ENCODE measurements at regions not wholly inside any gene's neighbourhood (a gene's known extent, or its start where the extent isn't known, plus 50 kb on each side); places are given as distances from the start of the nearest gene placed in this dataset.
"Not testable (repeated sequence)": the region's sequence is repeated elsewhere in the genome, so short reads cannot be mapped to it uniquely, and the experiment has no call there.

DNA sequence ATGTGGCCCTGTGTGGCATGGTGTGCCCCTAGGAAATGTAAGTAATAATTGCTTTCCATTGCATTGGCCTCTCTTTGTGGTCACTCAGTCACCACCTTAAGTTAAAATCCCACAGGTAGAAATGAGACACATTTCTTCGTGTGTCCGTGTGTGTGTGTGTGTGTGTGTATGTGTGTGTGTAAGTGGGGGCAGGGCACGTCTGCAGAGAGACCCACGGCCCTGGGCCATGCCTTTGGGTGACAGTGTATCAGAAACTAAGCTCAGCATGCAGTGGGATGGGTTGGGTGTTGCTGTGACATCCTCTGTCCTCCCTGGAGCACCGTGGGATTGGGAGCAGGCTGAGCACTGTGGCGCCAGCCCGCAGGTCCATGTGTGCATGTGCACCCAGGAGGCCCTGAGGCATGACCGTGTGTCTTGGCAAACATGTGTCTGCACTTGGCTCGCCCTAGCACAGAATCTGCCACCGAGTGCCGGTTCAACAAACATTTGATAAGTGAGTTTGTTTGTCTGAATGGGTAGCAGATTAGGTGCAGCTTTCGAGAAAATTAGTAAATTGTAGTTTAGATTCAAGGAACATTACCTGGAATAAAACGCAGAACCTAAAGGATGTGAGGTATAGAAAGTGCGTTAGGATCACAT lies 91.8 kb downstream of the WTIP start:
- TF ChIP-seq ZFP37 (tag by site-specific recombination; IDR thresholded peaks at IDR 0.05) (no peak), ZNF664 (tag by site-specific recombination; IDR thresholded peaks at IDR 0.05) (no peak), ZNF624 (tag by site-specific recombination; IDR thresholded peaks at IDR 0.05) (no peak), ZNF239 (tag by site-specific recombination; IDR thresholded peaks at IDR 0.05) (no peak)
- TF ChIP-seq, protein P1, sequence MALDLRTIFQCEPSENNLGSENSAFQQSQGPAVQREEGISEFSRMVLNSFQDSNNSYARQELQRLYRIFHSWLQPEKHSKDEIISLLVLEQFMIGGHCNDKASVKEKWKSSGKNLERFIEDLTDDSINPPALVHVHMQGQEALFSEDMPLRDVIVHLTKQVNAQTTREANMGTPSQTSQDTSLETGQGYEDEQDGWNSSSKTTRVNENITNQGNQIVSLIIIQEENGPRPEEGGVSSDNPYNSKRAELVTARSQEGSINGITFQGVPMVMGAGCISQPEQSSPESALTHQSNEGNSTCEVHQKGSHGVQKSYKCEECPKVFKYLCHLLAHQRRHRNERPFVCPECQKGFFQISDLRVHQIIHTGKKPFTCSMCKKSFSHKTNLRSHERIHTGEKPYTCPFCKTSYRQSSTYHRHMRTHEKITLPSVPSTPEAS (tag by site-specific recombination; IDR thresholded peaks at IDR 0.05) = peak; percentile 63
- no peak overlapping the region for H3K27ac ChIP-seq (ENCODE audit: extremely low read depth, low read depth, low read length)
- ChIA-PET POLR2A (no interaction called here), CTCF (no interaction called here)
- no peak overlapping the region for H3K4me3 ChIP-seq (ENCODE audit: low read depth, low read length)
- no peaks in the 10 kb centered on the region for H3K9me3 ChIP-seq (ENCODE audit: control insufficient read depth, insufficient read depth, low read depth, low read length)
- no peaks in the 10 kb centered on the region for H3K4me1 ChIP-seq (ENCODE audit: control insufficient read depth, insufficient read depth, low read length)
- no peaks in the 10 kb centered on the region for H3K36me3 ChIP-seq (ENCODE audit: control insufficient read depth in 2 of 2, insufficient read depth in 1 of 2, low read length in 2 of 2)

DNA sequence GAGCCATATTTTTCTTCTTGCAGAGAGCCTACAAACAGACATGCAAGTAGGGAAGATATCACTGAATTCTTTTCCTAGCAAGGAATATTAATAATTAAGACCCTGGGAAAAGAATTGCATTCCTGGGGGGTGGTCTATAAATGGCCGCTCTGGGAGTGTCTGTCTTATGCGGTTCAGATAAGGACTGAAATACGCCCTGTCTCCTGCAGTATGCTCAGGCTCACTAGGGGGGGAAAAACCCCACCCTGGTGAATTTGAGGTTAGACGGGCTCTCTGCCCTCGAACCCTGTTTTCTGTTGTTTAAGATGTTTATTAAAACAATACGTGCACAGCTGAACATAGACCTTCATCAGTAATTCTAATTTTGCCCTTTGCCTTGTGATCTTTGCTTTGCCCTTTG lies 88.6 kb downstream of the WTIP start:
- POLR2A ChIA-PET; H3K27ac ChIP-seq (ENCODE audit: extremely low read depth, low read depth, low read length); H3K36me3 ChIP-seq (ENCODE audit: control insufficient read depth in 2 of 2, insufficient read depth in 1 of 2, low read length in 2 of 2); H3K9me3 ChIP-seq (ENCODE audit: control insufficient read depth, insufficient read depth, low read depth, low read length); H3K4me3 ChIP-seq (ENCODE audit: low read depth, low read length); H3K4me1 ChIP-seq (ENCODE audit: control insufficient read depth, insufficient read depth, low read length): not testable (repeated sequence)
- peak; percentile 98 for TF ChIP-seq ZNF626 (tag by site-specific recombination; IDR thresholded peaks at IDR 0.05)
- peak; percentile 17; the same call in 1 of the 2 replicates for TF ChIP-seq KLF8 (tag by site-specific recombination; IDR thresholded peaks at IDR 0.05)
- TF ChIP-seq ZNF510 (tag by site-specific recombination; IDR thresholded peaks at IDR 0.05; ENCODE audit: insufficient replicate concordance) = peak; percentile 24
- TF ChIP-seq, protein P2, sequence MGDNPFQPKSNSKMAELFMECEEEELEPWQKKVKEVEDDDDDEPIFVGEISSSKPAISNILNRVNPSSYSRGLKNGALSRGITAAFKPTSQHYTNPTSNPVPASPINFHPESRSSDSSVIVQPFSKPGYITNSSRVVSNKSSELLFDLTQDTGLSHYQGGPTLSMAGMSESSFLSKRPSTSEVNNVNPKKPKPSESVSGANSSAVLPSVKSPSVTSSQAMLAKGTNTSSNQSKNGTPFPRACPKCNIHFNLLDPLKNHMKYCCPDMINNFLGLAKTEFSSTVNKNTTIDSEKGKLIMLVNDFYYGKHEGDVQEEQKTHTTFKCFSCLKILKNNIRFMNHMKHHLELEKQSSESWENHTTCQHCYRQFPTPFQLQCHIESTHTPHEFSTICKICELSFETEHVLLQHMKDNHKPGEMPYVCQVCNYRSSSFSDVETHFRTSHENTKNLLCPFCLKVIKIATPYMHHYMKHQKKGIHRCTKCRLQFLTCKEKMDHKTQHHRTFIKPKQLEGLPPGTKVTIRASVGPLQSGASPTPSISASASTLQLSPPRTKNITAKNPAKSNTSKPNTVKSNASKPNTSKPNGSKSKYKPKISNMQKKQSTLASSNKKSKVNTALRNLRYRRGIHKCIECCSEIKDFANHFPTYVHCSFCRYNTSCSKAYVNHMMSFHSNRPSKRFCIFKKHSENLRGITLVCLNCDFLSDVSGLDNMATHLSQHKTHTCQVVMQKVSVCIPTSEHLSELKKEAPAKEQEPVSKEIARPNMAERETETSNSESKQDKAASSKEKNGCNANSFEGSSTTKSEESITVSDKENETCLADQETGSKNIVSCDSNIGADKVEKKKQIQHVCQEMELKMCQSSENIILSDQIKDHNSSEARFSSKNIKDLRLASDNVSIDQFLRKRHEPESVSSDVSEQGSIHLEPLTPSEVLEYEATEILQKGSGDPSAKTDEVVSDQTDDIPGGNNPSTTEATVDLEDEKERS (tag by site-specific recombination; IDR thresholded peaks at IDR 0.05) = peak; percentile 77; the same call in 1 of the 2 replicates
- peak; percentile 88 for TF ChIP-seq SETDB1 (IDR thresholded peaks at IDR 0.05; ENCODE audit: insufficient read length, low read length)
- TF ChIP-seq, protein P3, sequence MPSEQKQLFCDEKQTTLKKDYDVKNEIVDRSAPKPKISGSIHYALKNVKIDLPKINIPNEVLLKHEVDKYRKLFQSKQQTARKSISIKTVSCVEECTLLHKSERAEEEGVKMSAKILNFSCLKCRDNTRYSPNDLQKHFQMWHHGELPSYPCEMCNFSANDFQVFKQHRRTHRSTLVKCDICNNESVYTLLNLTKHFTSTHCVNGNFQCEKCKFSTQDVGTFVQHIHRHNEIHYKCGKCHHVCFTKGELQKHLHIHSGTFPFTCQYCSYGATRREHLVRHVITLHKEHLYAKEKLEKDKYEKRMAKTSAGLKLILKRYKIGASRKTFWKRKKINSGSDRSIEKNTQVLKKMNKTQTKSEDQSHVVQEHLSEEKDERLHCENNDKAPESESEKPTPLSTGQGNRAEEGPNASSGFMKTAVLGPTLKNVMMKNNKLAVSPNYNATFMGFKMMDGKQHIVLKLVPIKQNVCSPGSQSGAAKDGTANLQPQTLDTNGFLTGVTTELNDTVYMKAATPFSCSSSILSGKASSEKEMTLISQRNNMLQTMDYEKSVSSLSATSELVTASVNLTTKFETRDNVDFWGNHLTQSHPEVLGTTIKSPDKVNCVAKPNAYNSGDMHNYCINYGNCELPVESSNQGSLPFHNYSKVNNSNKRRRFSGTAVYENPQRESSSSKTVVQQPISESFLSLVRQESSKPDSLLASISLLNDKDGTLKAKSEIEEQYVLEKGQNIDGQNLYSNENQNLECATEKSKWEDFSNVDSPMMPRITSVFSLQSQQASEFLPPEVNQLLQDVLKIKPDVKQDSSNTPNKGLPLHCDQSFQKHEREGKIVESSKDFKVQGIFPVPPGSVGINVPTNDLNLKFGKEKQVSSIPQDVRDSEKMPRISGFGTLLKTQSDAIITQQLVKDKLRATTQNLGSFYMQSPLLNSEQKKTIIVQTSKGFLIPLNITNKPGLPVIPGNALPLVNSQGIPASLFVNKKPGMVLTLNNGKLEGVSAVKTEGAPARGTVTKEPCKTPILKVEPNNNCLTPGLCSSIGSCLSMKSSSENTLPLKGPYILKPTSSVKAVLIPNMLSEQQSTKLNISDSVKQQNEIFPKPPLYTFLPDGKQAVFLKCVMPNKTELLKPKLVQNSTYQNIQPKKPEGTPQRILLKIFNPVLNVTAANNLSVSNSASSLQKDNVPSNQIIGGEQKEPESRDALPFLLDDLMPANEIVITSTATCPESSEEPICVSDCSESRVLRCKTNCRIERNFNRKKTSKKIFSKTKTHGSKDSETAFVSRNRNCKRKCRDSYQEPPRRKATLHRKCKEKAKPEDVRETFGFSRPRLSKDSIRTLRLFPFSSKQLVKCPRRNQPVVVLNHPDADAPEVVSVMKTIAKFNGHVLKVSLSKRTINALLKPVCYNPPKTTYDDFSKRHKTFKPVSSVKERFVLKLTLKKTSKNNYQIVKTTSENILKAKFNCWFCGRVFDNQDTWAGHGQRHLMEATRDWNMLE (tag by site-specific recombination; conservative IDR thresholded peaks at IDR 0.05; ENCODE audit: low read depth) = 0 out of 2 replicates have a peak, but pooled peaks have one; percentile 26
- CTCF ChIA-PET = interaction anchor here (0.6 to 0.7 kb wide), 2 partner anchors 14 to 37 kb away, joined by 3 read pairs; no protein-coding TSS in a partner anchor

DNA sequence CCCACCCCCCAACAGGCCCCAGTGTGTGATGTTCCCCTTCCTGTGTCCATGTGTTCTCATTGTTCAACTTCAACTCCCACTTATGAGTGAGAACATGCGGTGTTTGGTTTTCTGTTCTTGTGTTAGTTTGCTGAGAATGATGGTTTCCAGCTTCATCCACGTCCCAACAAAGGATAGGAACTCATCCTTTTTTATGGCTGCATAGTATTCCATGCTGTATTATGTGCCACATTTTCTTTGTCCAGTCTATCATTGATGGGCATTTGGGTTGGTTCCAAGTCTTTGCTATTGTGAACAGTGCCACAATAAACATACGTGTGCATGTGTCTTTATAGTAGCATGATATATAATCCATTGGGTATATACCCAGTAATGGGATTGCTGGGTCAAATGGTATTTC lies 80.8 kb downstream of the WTIP start:
- TF ChIP-seq, protein P2 (tag by site-specific recombination; IDR thresholded peaks at IDR 0.05) = peak; percentile 86
- TF ChIP-seq, protein P4, sequence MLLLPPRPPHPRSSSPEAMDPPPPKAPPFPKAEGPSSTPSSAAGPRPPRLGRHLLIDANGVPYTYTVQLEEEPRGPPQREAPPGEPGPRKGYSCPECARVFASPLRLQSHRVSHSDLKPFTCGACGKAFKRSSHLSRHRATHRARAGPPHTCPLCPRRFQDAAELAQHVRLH (tag by site-specific recombination; IDR thresholded peaks at IDR 0.05) = 0 out of 2 replicates have a peak, but pooled peaks have one; percentile 42
- TF ChIP-seq ZNF146 (tag by site-specific recombination; IDR thresholded peaks at IDR 0.05) = peak; percentile 96
- H3K27ac ChIP-seq (ENCODE audit: extremely low read depth, low read depth, low read length); H3K9me3 ChIP-seq (ENCODE audit: control insufficient read depth, insufficient read depth, low read depth, low read length); H3K4me3 ChIP-seq (ENCODE audit: low read depth, low read length); H3K36me3 ChIP-seq (ENCODE audit: control insufficient read depth in 2 of 2, insufficient read depth in 1 of 2, low read length in 2 of 2); H3K4me1 ChIP-seq (ENCODE audit: control insufficient read depth, insufficient read depth, low read length); POLR2A ChIA-PET: not testable (repeated sequence)
- CTCF ChIA-PET = interaction anchor here (1.0 kb wide), 1 partner anchor 144 kb away, joined by 3 read pairs; no protein-coding TSS in a partner anchor
